ENCODE measurements at regions not wholly inside any gene's neighbourhood (a gene's known extent, or its start where the extent isn't known, plus 50 kb on each side); places are given as distances from the start of the nearest gene placed in this dataset.

GRCh38 chr15:81987628-81988027 is 58.2 kb downstream of the MEX3B start:
- no peak for TF ChIP-seq CTCF (IDR thresholded peaks at IDR 0.05; ENCODE audit: borderline replicate concordance, insufficient read depth, low read depth, low read length)

GRCh38 chr15:81983497-81983896 is 62.3 kb downstream of the MEX3B start:
- H3K4me3 ChIP-seq (ENCODE audit: low read depth, low read length) = no peak overlapping the region
- TF ChIP-seq CTCF (IDR thresholded peaks at IDR 0.05; ENCODE audit: borderline replicate concordance, insufficient read depth, low read depth, low read length) = no peak

More at GRCh38 chr15:81987628-81988027, 58.2 kb downstream of the MEX3B start:
- H3K4me3 ChIP-seq (ENCODE audit: low read depth, low read length) = no peak overlapping the region

GRCh38 chr15:81982808-81983207 is 63.0 kb downstream of the MEX3B start:
- no peak for TF ChIP-seq CTCF (IDR thresholded peaks at IDR 0.05; ENCODE audit: borderline replicate concordance, insufficient read depth, low read depth, low read length)
- H3K4me3 ChIP-seq (ENCODE audit: low read depth, low read length) = no peak overlapping the region

GRCh38 chr15:81981908-81982307 is 63.9 kb downstream of the MEX3B start:
- no peak overlapping the region for H3K4me3 ChIP-seq (ENCODE audit: low read depth, low read length)
- no peak for TF ChIP-seq CTCF (IDR thresholded peaks at IDR 0.05; ENCODE audit: borderline replicate concordance, insufficient read depth, low read depth, low read length)

GRCh38 chr15:81977464-81977863 is 68.4 kb downstream of the MEX3B start:
- no peak for TF ChIP-seq CTCF (IDR thresholded peaks at IDR 0.05; ENCODE audit: borderline replicate concordance, insufficient read depth, low read depth, low read length)

GRCh38 chr15:81968691-81969090 is 77.1 kb downstream of the MEX3B start:
- TF ChIP-seq CTCF (IDR thresholded peaks at IDR 0.05; ENCODE audit: borderline replicate concordance, insufficient read depth, low read depth, low read length) = no peak

More at GRCh38 chr15:81977464-81977863, 68.4 kb downstream of the MEX3B start:
- no peak overlapping the region for H3K4me3 ChIP-seq (ENCODE audit: low read depth, low read length)

GRCh38 chr15:81966631-81967030 is 79.2 kb downstream of the MEX3B start:
- no peak for TF ChIP-seq CTCF (IDR thresholded peaks at IDR 0.05; ENCODE audit: borderline replicate concordance, insufficient read depth, low read depth, low read length)
- no peak overlapping the region for H3K4me3 ChIP-seq (ENCODE audit: low read depth, low read length)

More at GRCh38 chr15:81968691-81969090, 77.1 kb downstream of the MEX3B start:
- no peak overlapping the region for H3K4me3 ChIP-seq (ENCODE audit: low read depth, low read length)
